ENCODE measurements at regions not wholly inside any gene's neighbourhood (a gene's known extent, or its start where the extent isn't known, plus 50 kb on each side); places are given as distances from the start of the nearest gene placed in this dataset.
"Not testable (repeated sequence)": the region's sequence is repeated elsewhere in the genome, so short reads cannot be mapped to it uniquely, and the experiment has no call there.

GRCh38 chr9:126183266-126183665, 143.4 kb upstream of the MVB12B start:
- ChIA-PET POLR2A (no interaction called here), RAD21 (ENCODE audit: low non-redundant PET in 1 of 2, low total read pairs in 2 of 2, uncharacterized antibody in 2 of 2, unreplicated experiment in 2 of 2) (no interaction called here), CTCF (no interaction called here)
- H3K4me2 ChIP-seq (ENCODE audit: low read length), result no peak overlapping the region
- no TSS peak for BruUV-seq (replicated peaks)
- intact Hi-C loops (cut with micrococcal nuclease), result no loop called here
- ATAC-seq (no peak), DNase-seq (ENCODE audit: low read depth, low spot score) (no peak)
- H3K36me3 ChIP-seq (ENCODE audit: control insufficient read depth in 1 of 2, insufficient read depth in 2 of 2, low read length in 2 of 2), result no peaks in the 10 kb centered on the region
- H4K20me1 ChIP-seq (ENCODE audit: insufficient read depth), result no peaks in the 10 kb centered on the region
- TF ChIP-seq TCF7L2 (IDR thresholded peaks at IDR 0.05; ENCODE audit: borderline replicate concordance, extremely low read depth, insufficient read depth, insufficient read length) (no peak), RAD21 (IDR thresholded peaks at IDR 0.05; ENCODE audit: low read depth) (no peak), ZFX (IDR thresholded peaks at IDR 0.05) (no peak), FOSL1 (IDR thresholded peaks at IDR 0.05; ENCODE audit: low read depth) (no peak), SP1 (IDR thresholded peaks at IDR 0.05; ENCODE audit: low read depth) (no peak), ELF1 (IDR thresholded peaks at IDR 0.05; ENCODE audit: borderline replicate concordance, low read depth) (no peak), EZH2phosphoT487 (IDR thresholded peaks at IDR 0.05; ENCODE audit: borderline replicate concordance) (no peak)
- no peak overlapping the region for H3K9ac ChIP-seq (ENCODE audit: low read length)
- H3K27ac ChIP-seq (ENCODE audit: low read depth, low read length), result no peak overlapping the region
- no peaks in the 10 kb centered on the region for H3K79me2 ChIP-seq (ENCODE audit: insufficient read depth, low read length)
- H2AFZ ChIP-seq (ENCODE audit: low read depth, low read length, poor library complexity, severe bottlenecking), result no peak overlapping the region
- H3K27me3 ChIP-seq (ENCODE audit: insufficient read depth, low read length), result no peaks in the 10 kb centered on the region
- H3K9me2 ChIP-seq (ENCODE audit: insufficient read depth), result no peaks in the 10 kb centered on the region
- no peaks in the 10 kb centered on the region for H3K4me1 ChIP-seq (ENCODE audit: control insufficient read depth in 1 of 2, insufficient read depth in 2 of 2, low read length in 2 of 2)
- no peak overlapping the region for H3K4me3 ChIP-seq (replicated peaks in 1 of 2; ENCODE audit: low read depth in 1 of 2, low read length in 2 of 2)
- no peaks in the 10 kb centered on the region for H3K9me3 ChIP-seq (ENCODE audit: control insufficient read depth in 1 of 2, insufficient read depth in 1 of 2, low read depth in 1 of 2, low read length in 2 of 2)

GRCh38 chr9:126190994-126191393, 135.6 kb upstream of the MVB12B start:
- BruUV-seq (replicated peaks); DNase-seq (ENCODE audit: low read depth, low spot score); H3K4me1 ChIP-seq (ENCODE audit: control insufficient read depth in 1 of 2, insufficient read depth in 2 of 2, low read length in 2 of 2); intact Hi-C loops (cut with micrococcal nuclease); RAD21 ChIA-PET (ENCODE audit: low non-redundant PET in 1 of 2, low total read pairs in 2 of 2, uncharacterized antibody in 2 of 2, unreplicated experiment in 2 of 2); H3K4me3 ChIP-seq (replicated peaks in 1 of 2; ENCODE audit: low read depth in 1 of 2, low read length in 2 of 2); H3K36me3 ChIP-seq (ENCODE audit: control insufficient read depth in 1 of 2, insufficient read depth in 2 of 2, low read length in 2 of 2); ATAC-seq; H2AFZ ChIP-seq (ENCODE audit: low read depth, low read length, poor library complexity, severe bottlenecking); POLR2A ChIA-PET; CTCF ChIA-PET; H3K9ac ChIP-seq (ENCODE audit: low read length); H3K9me2 ChIP-seq (ENCODE audit: insufficient read depth); H4K20me1 ChIP-seq (ENCODE audit: insufficient read depth); H3K79me2 ChIP-seq (ENCODE audit: insufficient read depth, low read length); H3K27me3 ChIP-seq (ENCODE audit: insufficient read depth, low read length); H3K9me3 ChIP-seq (ENCODE audit: control insufficient read depth in 1 of 2, insufficient read depth in 1 of 2, low read depth in 1 of 2, low read length in 2 of 2); H3K4me2 ChIP-seq (ENCODE audit: low read length); H3K27ac ChIP-seq (ENCODE audit: low read depth, low read length): not testable (repeated sequence)

Measured in HCT116 (cell line).